ENCODE measurements at regions not wholly inside any gene's neighbourhood (a gene's known extent, or its start where the extent isn't known, plus 50 kb on each side); places are given as distances from the start of the nearest gene placed in this dataset.

DNA sequence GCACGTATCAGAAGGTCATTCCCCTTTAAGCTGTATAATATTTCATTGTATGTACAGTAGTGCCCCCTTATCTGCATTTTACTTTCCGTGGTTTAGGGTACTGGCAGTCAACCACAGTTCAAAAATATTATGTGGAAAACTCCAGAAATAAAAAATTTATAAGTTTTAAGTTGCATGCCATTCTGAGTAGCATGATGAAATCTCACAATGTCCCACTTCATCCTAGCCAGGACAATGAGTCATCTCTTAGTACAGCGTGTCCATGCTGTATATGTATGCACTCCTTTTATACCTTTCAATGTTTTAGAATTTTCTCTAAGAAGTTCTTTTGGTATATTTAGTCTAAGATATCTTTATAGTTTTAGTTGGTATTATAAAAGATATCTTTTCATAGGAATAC lies 115.0 kb upstream of the HAND1 start (continued):
- TF ChIP-seq, protein P1, sequence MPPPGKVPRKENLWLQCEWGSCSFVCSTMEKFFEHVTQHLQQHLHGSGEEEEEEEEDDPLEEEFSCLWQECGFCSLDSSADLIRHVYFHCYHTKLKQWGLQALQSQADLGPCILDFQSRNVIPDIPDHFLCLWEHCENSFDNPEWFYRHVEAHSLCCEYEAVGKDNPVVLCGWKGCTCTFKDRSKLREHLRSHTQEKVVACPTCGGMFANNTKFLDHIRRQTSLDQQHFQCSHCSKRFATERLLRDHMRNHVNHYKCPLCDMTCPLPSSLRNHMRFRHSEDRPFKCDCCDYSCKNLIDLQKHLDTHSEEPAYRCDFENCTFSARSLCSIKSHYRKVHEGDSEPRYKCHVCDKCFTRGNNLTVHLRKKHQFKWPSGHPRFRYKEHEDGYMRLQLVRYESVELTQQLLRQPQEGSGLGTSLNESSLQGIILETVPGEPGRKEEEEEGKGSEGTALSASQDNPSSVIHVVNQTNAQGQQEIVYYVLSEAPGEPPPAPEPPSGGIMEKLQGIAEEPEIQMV (CRISPR knock-in tag; IDR thresholded peaks at IDR 0.05; ENCODE audit: low read depth): no peak

DNA sequence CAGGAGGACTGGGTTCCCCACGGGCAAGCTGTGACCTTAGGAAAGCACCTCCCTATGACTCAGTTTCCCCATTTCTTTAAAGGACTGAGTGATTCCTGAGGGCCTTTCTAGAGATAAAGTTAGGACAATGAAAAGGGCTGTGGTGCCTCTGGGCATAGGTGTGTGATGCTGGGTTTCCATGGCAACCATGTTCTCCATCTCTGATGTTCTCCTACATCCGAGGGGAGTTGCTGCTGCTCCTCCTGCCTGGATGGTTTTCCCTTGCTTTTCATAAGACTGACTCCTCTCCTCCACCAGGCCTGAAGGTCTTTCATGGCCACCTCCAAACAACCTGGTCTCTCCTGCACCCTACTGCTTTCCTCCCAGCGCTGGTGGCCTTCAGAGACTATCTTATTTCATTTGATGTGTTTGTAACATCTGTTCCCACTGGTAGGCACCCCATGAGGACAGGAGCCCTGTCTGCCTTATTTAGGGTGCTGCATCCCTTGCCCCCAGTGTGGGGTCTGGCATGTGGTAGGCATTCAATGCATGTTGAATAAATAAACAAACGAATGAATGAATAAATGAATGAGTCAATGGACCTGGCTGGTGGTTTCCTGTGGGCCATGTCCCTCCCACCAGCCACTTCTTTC lies 112.2 kb upstream of the HAND1 start:
- Histone ChIP-seq H4K20me1 (ENCODE audit: insufficient read depth, low read length) (no peaks in the 10 kb centered on the region), H3K4me3 (replicated peaks in 1 of 3; ENCODE audit: insufficient read depth in 1 of 3, low read depth in 2 of 3, low read length in 3 of 3) (no peak overlapping the region), H3K27me3 (ENCODE audit: control insufficient read depth in 1 of 2, insufficient read depth in 2 of 2, low read length in 2 of 2) (peaks cover 2 to 10% of the 10 kb centered on the region in 2 experiments; a peak in 2 of 5 replicates), H3K36me3 (replicated peaks in 1 of 2; ENCODE audit: control insufficient read depth in 1 of 2, insufficient read depth in 2 of 2, low read length in 2 of 2) (no peaks in the 10 kb centered on the region), H3K79me2 (ENCODE audit: insufficient read depth, low read length) (no peaks in the 10 kb centered on the region), H3K4me2 (ENCODE audit: low read depth, low read length) (no peak overlapping the region), H3K27ac (ENCODE audit: extremely low read length, insufficient read depth, low read length) (no peak overlapping the region), H3K9me3 (ENCODE audit: low read length) (no peaks in the 10 kb centered on the region), H3K9ac (ENCODE audit: insufficient read depth, low read depth, low read length) (no peak overlapping the region), H3K4me1 (ENCODE audit: insufficient read depth, low read length) (peaks cover 16% of the 10 kb centered on the region), H2AFZ (ENCODE audit: low read length) (no peak overlapping the region)
- BruUV-seq (replicated peaks): no TSS peak
- no peak for FAIRE-seq
- WGBS (ENCODE audit: low lambda C conversion rate): 10% methylated on average over 4 of the region's 4 CpGs
- no peak for DNase-seq (ENCODE audit: low spot score)
- intact Hi-C loops (cut with micrococcal nuclease; ENCODE audit: unreplicated experiment) (no loop called here), in situ Hi-C loops (cut with HindIII; ENCODE audit: extremely low pct_ligation_motif_present, low pct_unique_long_range_greater_than_20kb) (no loop called here)
- POLR2A ChIA-PET: no interaction called here
- CTCF ChIA-PET (ENCODE audit: low intra/inter-chr PET ratio, low total read pairs): no interaction called here
- TF ChIP-seq ZNF432 (CRISPR knock-in tag; IDR thresholded peaks at IDR 0.05; ENCODE audit: borderline replicate concordance) (no peak), TAF1 (CRISPR knock-in tag; IDR thresholded peaks at IDR 0.05) (no peak), RFX1 (IDR thresholded peaks at IDR 0.05) (peak; percentile 27; the same call in 1 of the 2 replicates), ZNF44 (CRISPR knock-in tag; IDR thresholded peaks at IDR 0.05) (no peak)
- TF ChIP-seq, protein P2, sequence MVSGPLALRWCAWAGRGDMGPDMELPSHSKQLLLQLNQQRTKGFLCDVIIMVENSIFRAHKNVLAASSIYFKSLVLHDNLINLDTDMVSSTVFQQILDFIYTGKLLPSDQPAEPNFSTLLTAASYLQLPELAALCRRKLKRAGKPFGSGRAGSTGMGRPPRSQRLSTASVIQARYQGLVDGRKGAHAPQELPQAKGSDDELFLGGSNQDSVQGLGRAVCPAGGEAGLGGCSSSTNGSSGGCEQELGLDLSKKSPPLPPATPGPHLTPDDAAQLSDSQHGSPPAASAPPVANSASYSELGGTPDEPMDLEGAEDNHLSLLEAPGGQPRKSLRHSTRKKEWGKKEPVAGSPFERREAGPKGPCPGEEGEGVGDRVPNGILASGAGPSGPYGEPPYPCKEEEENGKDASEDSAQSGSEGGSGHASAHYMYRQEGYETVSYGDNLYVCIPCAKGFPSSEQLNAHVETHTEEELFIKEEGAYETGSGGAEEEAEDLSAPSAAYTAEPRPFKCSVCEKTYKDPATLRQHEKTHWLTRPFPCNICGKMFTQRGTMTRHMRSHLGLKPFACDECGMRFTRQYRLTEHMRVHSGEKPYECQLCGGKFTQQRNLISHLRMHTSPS (CRISPR knock-in tag; IDR thresholded peaks at IDR 0.05; ENCODE audit: low read depth): no peak
- ATAC-seq: no peak
